HAP-1 (cell line): ENCODE measurements at regions not wholly inside any gene's neighbourhood (a gene's known extent, or its start where the extent isn't known, plus 50 kb on each side); places are given as distances from the start of the nearest gene placed in this dataset.

Source experiments
- DNase-seq, 2 experiments: peaks; one replicate each; pipeline ENCODE4 v3.0.0-alpha.2; 2016 to 2020; ENCODE audit warnings: low spot score in 2 of 2
- H3K27me3 ChIP-seq: fragments of 250-450 bp; sonication (Bioruptor Pico); 2 replicates; pipeline ENCODE4 v1.5.1; 2020; ENCODE audit warnings: low read depth, mild to moderate bottlenecking, moderate library complexity
- H3K36me3 ChIP-seq: fragments of 250-450 bp; sonication (Bioruptor Pico); replicated peaks from 2 replicates; pipeline ENCODE4 v1.5.1; 2020; ENCODE audit warnings: mild to moderate bottlenecking
- H3K4me1 ChIP-seq: fragments of 250-450 bp; sonication (Bioruptor Pico); 2 replicates; pipeline ENCODE4 v1.5.1; 2020; ENCODE audit warnings: mild to moderate bottlenecking
- H3K4me3 ChIP-seq: fragments of 250-450 bp; sonication (Bioruptor Pico); 2 replicates; pipeline ENCODE4 v1.5.1; 2020; ENCODE audit warnings: mild to moderate bottlenecking, moderate library complexity
- H3K9me3 ChIP-seq: fragments of 250-450 bp; sonication (Bioruptor Pico); 2 replicates; pipeline ENCODE4 v1.5.1; 2020; ENCODE audit warnings: mild to moderate bottlenecking, moderate library complexity
- in situ Hi-C: fragments of 300-500 bp; cut with MboI; formaldehyde crosslinking; loops from 3 replicates; pipeline ENCODE4 v1.14.3; 2020; ENCODE audit warnings: low sequenced_read_pairs, inconsistent platforms, mixed read lengths

- H3K36me3 ChIP-seq: no peaks in the 10 kb centered on the region
- H3K4me3 ChIP-seq: no peak overlapping the region
- no peak for DNase-seq
- H3K9me3 ChIP-seq: no peaks in the 10 kb centered on the region
- in situ Hi-C loops: no loop called here
- no peaks in the 10 kb centered on the region for H3K4me1 ChIP-seq
- no peaks in the 10 kb centered on the region for H3K27me3 ChIP-seq
Measured at GRCh38 chr6:10250655-10251220, 164.1 kb downstream of the TFAP2A start.

- no peaks in the 10 kb centered on the region for H3K27me3 ChIP-seq
- in situ Hi-C loops: no loop called here
- no peak overlapping the region for H3K4me3 ChIP-seq
- DNase-seq: peak; percentile 14 to 23
- H3K9me3 ChIP-seq: no peaks in the 10 kb centered on the region
- no peaks in the 10 kb centered on the region for H3K36me3 ChIP-seq
- no peaks in the 10 kb centered on the region for H3K4me1 ChIP-seq
Measured at GRCh38 chr6:10248378-10248843, 166.5 kb downstream of the TFAP2A start.

GRCh38 chr6:10237298-10238038 is 177.4 kb downstream of the TFAP2A start:
- H3K4me1 ChIP-seq: no peaks in the 10 kb centered on the region
- DNase-seq: no peak
- no peaks in the 10 kb centered on the region for H3K36me3 ChIP-seq
- in situ Hi-C loops: no loop called here
- no peaks in the 10 kb centered on the region for H3K27me3 ChIP-seq
- no peaks in the 10 kb centered on the region for H3K9me3 ChIP-seq
- H3K4me3 ChIP-seq: no peak overlapping the region

- in situ Hi-C loops: no loop called here
Measured at GRCh38 chr6:10235344-10235743, 179.5 kb downstream of the TFAP2A start.

GRCh38 chr6:10230531-10230930 is 184.3 kb downstream of the TFAP2A start:
- in situ Hi-C loops: no loop called here
- Histone ChIP-seq H3K27me3 (no peaks in the 10 kb centered on the region), H3K9me3 (no peaks in the 10 kb centered on the region), H3K4me1 (no peaks in the 10 kb centered on the region), H3K36me3 (no peaks in the 10 kb centered on the region), H3K4me3 (no peak overlapping the region)
- no peak for DNase-seq

More at GRCh38 chr6:10235344-10235743, 179.5 kb downstream of the TFAP2A start:
- no peaks in the 10 kb centered on the region for H3K9me3 ChIP-seq
- H3K27me3 ChIP-seq: no peaks in the 10 kb centered on the region
- no peak overlapping the region for H3K4me3 ChIP-seq
- H3K36me3 ChIP-seq: no peaks in the 10 kb centered on the region
- no peaks in the 10 kb centered on the region for H3K4me1 ChIP-seq
- no peak for DNase-seq

GRCh38 chr6:10223841-10224240 is 191.0 kb downstream of the TFAP2A start:
- H3K27me3 ChIP-seq: no peaks in the 10 kb centered on the region
- in situ Hi-C loops: no loop called here
- H3K36me3 ChIP-seq: no peaks in the 10 kb centered on the region
- DNase-seq: no peak
- 0 out of 2 replicates have a peak, but pooled peaks cover 3% of the 10 kb centered on the region for H3K9me3 ChIP-seq
- no peak overlapping the region for H3K4me3 ChIP-seq
- H3K4me1 ChIP-seq: peaks cover 5% of the 10 kb centered on the region; the same call in 1 of the 2 replicates

GRCh38 chr6:10221178-10221577 is 193.7 kb downstream of the TFAP2A start:
- 0 out of 2 replicates have a peak, but pooled peaks cover 3% of the 10 kb centered on the region for H3K9me3 ChIP-seq
- peaks cover 5% of the 10 kb centered on the region; the same call in 1 of the 2 replicates for H3K4me1 ChIP-seq
- in situ Hi-C loops: no loop called here
- no peak for DNase-seq
- H3K4me3 ChIP-seq: no peak overlapping the region
- no peaks in the 10 kb centered on the region for H3K36me3 ChIP-seq
- H3K27me3 ChIP-seq: no peaks in the 10 kb centered on the region

GRCh38 chr6:10219510-10219909 is 195.4 kb downstream of the TFAP2A start:
- H3K4me3 ChIP-seq: no peak overlapping the region
- no peak for DNase-seq
- no peaks in the 10 kb centered on the region for H3K9me3 ChIP-seq
- in situ Hi-C loops: no loop called here
- H3K36me3 ChIP-seq: no peaks in the 10 kb centered on the region
- H3K27me3 ChIP-seq: peaks cover under 1% of the 10 kb centered on the region; the same call in 1 of the 2 replicates
- peaks cover 5% of the 10 kb centered on the region; the same call in 1 of the 2 replicates for H3K4me1 ChIP-seq

GRCh38 chr6:10217111-10217510 is 197.8 kb downstream of the TFAP2A start:
- Histone ChIP-seq H3K4me1 (peaks cover 5% of the 10 kb centered on the region; the same call in 1 of the 2 replicates), H3K9me3 (no peaks in the 10 kb centered on the region), H3K27me3 (peaks cover 2% of the 10 kb centered on the region; the same call in 1 of the 2 replicates), H3K36me3 (no peaks in the 10 kb centered on the region), H3K4me3 (no peak overlapping the region)
- DNase-seq: no peak
- in situ Hi-C loops: no loop called here

- no peak overlapping the region for H3K4me3 ChIP-seq
- peaks cover 5% of the 10 kb centered on the region; the same call in 1 of the 2 replicates for H3K4me1 ChIP-seq
- peaks cover 2% of the 10 kb centered on the region; the same call in 1 of the 2 replicates for H3K27me3 ChIP-seq
- in situ Hi-C loops: no loop called here
- H3K9me3 ChIP-seq: no peaks in the 10 kb centered on the region
- no peaks in the 10 kb centered on the region for H3K36me3 ChIP-seq
- DNase-seq: no peak
Measured at GRCh38 chr6:10215326-10216110, 199.4 kb downstream of the TFAP2A start.

- H3K27me3 ChIP-seq: peaks cover 6% of the 10 kb centered on the region; the same call in 1 of the 2 replicates
- H3K9me3 ChIP-seq: no peaks in the 10 kb centered on the region
- no peak for DNase-seq
- H3K36me3 ChIP-seq: no peaks in the 10 kb centered on the region
- no peak overlapping the region for H3K4me3 ChIP-seq
- in situ Hi-C loops: no loop called here
- no peaks in the 10 kb centered on the region for H3K4me1 ChIP-seq
Measured at GRCh38 chr6:10210052-10210451, 204.8 kb downstream of the TFAP2A start.

GRCh38 chr6:10205892-10206291 is 209.0 kb downstream of the TFAP2A start:
- no peaks in the 10 kb centered on the region for H3K36me3 ChIP-seq
- DNase-seq: no peak

GRCh38 chr6:10205120-10205519 is 209.8 kb downstream of the TFAP2A start:
- no peaks in the 10 kb centered on the region for H3K4me1 ChIP-seq
- H3K9me3 ChIP-seq: no peaks in the 10 kb centered on the region
- in situ Hi-C loops: no loop called here
- no peak overlapping the region for H3K4me3 ChIP-seq
- peaks cover 4% of the 10 kb centered on the region for H3K27me3 ChIP-seq
- DNase-seq: no peak
- H3K36me3 ChIP-seq: no peaks in the 10 kb centered on the region

More at GRCh38 chr6:10205892-10206291, 209.0 kb downstream of the TFAP2A start:
- in situ Hi-C loops: no loop called here
- no peaks in the 10 kb centered on the region for H3K4me1 ChIP-seq
- H3K9me3 ChIP-seq: no peaks in the 10 kb centered on the region
- H3K27me3 ChIP-seq: peaks cover 4% of the 10 kb centered on the region
- no peak overlapping the region for H3K4me3 ChIP-seq
